GM18511 (cell line): ENCODE measurements at regions not wholly inside any gene's neighbourhood (a gene's known extent, or its start where the extent isn't known, plus 50 kb on each side); places are given as distances from the start of the nearest gene placed in this dataset.
"Not testable (repeated sequence)": the region's sequence is repeated elsewhere in the genome, so short reads cannot be mapped to it uniquely, and the experiment has no call there.

Experiments
- ATAC-seq: cut with Tn5 transposase; IDR thresholded peaks from one replicate; pipeline ENCODE4 v1.9.1; 2021; ENCODE audit warnings: mild to moderate bottlenecking, moderate library complexity; ENCODE audit not compliant: unreplicated experiment

DNA sequence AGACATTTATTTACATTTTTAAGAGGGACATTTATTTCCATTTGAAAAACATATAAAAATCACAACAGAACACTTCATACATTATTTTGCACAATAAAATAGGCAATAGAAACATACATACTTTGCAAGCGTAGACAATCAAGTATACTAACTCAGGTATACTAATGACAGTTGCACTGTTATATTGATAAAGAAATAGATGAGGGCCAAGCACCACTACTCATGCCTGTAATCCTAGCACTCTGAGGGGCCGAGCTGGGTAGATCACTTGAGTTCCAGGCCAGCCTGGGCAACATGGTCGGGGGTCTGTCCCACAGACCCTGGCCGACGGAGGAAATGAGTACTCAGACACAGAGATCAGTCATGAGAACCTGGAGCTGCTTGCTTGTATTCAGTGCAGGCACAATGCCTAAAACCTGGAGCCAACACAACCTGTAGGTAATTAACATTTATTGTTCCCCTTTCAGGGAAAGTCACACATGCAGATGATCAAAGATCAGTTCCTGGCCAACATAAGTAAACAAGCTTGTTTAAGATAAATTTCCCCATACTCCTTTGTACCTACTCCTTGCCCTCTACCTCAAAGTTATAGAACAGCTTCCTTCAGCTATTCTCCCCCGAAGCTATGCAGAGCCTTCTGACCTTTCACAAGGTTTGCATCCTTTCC, 1960.2 kb downstream of the SUCLG1 start:
- ATAC-seq, result no peak

DNA sequence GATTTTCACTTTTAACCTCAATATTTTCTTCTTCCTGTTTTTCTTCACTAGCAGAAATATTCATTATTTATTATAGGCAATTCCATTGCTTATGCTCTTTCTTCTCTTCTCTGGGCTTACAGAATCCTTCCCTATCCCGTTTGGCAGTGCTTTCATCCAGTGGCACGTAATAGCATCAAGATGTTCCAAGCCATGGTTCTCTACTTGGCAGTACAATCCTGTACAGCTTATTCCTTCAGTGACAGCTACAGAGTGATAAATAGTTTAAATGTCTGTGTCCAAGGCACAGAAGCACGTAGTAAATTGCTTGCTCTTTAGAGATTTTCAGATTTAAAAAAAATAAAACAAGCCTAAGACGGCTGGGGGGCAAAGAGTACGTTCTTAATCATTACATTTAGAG, 1964.3 kb downstream of the SUCLG1 start:
- no peak for ATAC-seq

DNA sequence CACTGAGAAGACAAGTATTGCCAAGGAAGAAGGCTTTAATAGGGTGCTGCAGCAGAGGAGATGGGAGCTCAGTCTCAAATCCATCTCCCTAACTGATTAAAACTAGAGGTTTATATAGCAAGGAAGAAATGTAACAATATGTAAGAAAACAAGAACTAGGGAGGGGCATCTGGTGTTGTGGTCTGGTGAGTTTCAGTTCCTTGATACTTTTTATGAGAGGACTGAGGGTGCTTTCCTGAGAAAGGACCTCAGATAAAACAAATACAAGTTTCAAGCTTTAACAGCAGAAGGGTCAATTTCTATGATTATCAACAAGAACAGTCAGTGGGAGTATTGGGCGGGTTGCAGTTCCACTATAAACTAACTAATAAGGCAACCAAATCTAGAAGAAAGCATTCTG, 1967.5 kb downstream of the SUCLG1 start:
- no peak for ATAC-seq

DNA sequence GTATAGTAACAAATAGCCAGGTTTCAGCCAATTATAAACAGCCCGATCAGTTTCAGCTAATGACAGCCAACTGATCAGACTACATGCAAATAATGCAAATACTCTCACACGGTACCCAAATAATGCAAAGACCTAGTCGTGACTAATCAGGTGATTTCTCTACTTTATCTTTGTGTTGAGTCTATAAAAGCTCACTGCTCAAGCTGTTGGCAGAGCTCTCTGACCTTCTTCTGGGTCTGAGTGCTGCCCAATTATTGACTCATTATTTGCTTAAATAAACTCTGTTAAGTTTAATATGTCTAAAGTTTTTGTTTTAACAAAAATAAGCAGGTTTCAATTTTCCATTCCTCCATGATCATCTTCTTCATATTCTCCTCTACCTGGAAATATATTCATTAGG, 1971.7 kb downstream of the SUCLG1 start:
- ATAC-seq, result no peak

DNA sequence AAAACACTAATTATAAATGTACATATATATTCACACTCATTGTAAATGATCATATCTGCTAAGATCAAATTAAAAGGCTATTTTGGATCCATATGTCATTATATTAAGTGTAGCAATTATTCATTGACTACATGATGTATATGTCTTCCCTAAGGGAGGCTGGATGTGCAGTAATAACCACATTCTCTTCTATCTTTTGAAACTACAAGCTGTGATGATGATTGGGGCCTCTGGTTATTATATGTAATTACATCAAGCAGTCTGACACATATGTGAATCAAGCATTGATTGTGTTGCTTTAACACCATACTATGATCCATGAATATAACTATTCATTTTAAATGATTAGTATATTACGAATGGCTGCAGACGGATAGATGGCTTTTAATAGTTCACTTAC, 1973.4 kb downstream of the SUCLG1 start:
- ATAC-seq, result no peak

DNA sequence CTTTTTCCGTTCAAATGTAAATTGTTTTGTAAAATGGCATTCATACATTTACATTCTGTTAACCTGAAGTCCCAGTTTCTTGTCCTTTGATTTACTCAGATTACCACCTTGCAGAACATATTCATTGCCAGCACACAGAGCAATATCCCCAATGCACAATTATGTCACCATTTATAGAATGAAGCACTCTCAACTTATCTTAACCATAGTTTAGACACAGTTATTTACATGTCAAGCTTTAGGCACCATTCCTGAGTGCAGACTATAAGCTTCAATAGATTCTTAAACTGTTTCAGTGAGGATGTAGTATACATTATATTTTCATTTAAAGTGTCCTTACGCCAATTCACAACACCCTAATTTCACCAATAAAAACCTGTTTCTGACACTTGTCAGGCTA, 1977.9 kb downstream of the SUCLG1 start:
- no peak for ATAC-seq

DNA sequence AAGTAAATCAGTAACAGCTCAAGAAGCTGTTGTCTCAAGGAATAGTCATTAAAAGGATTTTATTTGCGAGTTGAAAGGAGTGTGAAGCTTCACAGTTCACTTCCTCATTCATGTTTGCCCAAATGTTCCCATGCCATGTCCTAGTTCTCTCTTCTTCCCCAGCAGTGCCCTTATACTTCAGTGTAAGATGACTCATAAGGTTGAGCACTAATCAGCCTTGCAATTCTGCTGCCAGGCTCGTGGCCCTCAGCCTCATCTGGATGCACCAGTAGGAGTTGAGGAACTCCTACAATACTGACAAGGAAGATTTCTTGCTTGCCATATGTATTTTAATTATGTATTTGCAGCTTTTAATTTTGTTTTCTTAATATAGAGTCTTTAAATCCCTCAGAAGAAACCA, 1980.4 kb downstream of the SUCLG1 start:
- ATAC-seq, result no peak

DNA sequence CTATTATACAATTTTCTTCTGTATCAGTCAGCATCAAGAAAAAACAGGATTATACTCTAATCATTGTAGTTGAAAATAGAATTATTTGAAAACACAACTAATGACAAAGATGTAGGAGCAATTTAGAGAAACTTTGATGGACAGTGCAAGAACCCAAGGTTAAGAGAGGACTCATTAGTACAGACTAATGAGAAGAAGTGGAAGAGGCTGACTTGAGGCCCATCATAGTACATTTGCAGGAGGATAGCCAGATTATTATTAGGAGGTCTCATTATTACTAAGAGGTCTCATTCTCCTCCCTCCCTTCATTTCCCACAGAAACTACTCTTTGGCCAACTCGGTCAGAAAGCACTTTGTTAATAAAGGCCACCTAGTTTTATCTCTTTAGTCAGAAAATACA, 1983.0 kb downstream of the SUCLG1 start:
- no peak for ATAC-seq

DNA sequence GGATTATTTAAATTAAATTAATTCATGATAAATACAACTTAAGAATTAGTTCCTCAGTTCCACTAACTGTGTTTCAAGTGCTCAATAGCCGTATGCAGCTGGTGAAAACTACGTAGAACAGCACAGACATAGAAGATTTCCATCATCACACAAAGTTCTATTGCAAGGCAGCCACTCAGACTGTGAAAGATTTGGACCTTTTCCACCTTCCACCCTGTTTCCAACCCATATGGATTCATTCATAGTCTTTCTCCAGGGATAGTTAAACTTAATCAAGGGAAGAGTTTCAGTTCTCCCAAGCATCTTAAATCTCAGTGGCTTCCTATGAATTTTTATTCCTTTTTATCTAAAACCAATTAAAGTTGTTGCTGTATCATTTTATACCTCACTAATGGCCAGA, 2030.8 kb downstream of the SUCLG1 start:
- ATAC-seq, result no peak

DNA sequence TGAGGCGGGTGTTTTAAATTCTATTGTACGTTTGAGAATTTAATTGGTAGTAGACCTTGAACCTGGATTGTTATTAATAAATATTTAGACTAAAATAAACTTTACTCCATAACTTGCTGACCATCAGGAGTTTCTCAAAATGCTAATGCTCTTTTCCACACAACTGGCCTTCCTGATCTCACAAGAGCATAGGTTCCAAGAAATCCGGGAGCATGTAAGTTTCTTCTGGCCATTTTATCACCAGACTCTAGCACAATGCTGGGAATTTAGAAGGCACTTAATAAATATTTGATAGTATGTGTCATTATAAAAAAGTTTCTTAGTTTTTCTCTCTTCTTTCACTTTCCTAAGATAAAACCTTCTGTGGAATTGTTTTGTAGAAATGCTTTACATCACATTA, 2047.1 kb downstream of the SUCLG1 start:
- no peak for ATAC-seq

DNA sequence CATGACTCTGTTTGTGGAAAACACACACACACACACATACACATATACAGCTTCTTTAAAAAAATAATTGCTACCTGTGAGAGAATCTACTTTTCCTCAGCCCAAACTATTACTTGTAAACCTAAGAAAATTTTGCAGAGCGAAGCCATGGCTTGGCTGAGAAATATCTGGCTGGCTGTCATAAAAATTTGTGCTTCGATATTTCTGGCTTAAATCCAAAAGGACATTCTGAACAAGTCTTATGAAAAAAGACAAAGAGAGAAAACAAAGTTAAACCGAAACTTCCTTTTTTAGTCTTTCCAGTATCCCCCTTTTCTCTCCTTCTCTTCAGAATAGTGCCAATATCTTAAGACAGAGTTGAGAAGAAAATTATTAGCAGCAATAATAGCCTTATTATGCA, 2048.0 kb downstream of the SUCLG1 start:
- ATAC-seq, result no peak

DNA sequence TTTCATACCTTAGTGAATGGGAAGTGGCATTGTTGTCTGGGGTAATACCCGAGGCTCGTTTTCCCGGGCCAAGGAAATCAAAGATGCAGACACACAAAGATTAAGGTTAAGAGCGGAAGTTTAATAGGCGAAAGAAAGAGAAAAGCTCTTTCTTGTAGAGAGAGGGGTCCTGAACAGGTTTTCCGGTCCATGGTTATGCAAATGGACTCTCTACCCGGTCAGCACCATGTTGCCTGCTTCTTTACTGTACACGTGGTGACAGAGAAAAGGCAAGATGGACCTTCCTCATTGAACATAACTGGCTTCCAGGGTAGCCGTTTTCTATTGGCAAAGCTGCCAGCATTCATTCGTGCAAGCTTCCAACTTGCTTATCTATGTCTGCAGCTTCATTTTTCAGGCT, 2063.5 kb downstream of the SUCLG1 start:
- no peak for ATAC-seq

DNA sequence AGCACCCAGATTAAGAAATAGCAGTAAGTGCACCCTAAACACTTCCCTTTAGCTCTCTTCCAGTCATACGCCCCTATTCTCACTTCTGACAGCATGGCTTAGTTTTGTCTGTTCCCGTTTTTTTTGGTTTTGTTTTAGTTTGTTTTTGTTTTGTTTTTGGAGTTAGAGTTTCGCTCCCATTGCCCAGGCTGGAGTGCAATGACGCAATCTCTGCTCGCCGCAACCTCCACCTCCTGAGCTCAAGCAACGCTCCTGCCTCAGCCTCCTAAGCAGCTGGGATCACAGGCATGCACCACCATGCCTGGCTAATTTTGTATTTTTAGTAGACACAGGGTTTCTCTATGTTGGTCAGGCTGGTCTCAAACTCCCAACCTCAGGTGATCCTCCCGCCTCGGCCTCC, 2067.7 kb downstream of the SUCLG1 start:
- ATAC-seq, result no peak

DNA sequence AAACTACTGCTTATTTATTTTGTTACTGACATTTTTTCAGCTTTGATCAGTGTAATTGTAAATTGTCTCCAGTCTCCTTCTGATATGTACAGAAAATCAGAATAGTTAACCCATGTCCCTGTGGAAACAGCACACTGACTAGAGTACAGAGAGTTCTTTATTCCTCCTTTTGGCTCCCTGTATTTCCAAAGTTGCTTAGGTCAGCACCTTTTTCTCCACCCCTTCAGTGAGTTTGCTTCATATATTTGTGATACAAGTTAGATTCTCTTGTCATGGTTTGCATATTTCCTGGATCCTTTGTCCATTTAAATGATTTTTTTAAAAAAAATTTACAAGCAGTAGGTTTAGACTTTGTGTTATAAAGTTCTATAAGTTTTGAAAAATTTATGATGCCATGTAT, 2051.1 kb upstream of the LRRTM1 start:
- no peak for ATAC-seq

DNA sequence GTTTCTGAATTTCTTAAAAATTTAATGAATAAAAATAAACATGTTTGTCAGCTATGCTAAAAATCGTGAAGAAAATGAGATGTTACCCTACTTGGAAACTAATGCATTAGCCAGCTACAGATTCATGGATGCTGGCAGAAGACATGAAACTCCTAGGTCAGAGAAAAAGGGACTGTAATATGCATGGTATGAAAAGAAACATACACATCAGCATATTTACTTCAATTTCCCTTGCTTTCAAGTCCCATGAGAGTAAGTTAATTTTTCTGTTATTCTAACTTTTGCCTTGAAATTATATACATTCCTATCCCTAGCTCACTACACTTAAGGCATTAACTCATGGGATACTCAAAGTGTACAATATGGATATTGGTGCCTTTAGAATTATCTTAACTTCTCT, 2041.4 kb upstream of the LRRTM1 start:
- no peak for ATAC-seq

DNA sequence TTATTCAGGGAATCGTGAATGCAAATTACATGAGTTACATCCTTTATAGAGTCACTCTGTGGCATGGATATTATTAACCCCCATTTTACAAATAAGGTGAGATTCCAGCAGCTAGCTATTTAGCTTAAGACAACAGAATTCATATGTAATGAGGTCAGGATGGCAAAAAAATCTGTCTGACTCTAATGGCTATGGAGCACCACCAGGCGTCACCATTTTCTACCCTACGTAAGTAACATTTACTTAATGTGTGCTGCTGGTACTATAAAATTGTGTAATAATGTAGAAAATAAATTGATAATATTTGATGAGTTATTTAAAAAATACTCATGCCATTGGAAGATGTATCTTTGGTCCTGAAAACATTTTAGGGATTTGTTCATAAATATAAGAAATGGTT, 2040.1 kb upstream of the LRRTM1 start:
- no peak for ATAC-seq

DNA sequence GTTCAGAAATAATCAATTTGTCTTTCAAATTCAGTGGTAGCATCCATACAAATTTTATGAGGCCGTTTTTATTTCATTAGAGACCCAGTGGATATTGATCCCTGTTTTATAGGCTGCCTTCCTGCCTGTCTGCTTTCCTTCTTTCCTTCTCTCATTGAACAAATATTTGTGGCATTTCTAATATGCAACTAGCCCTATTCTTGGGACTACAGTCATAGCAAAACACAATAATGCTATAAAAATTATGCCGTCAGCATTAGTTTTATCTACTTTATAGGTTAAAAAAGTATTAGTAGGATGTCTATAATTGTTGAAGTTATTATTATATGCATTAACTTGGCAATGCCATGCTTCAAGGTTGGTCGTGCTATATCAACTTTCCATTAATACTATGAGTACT, 2037.8 kb upstream of the LRRTM1 start:
- ATAC-seq, result no peak

DNA sequence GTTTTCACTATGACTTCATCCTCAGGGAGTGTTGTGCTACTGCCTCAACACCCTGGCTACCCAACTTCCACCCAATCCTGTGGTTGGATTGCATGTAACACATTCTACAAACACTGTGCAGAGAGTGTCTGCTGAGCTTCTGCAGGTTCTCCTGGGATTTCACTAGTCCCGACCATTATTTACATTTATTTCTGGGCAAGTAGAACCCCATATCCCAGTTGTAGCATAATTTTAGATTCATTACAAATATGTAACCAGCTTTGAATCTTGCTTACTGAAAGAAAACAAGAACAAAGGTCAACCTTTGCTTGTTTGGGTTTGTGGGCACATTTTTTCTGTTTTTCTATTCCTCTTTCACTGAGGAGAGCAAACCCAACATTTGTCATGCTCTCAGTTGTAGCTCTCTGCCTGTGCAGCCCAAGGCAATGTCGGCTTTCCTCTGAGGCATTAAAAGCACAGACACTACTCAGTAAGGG, 2036.1 kb upstream of the LRRTM1 start:
- no peak for ATAC-seq

DNA sequence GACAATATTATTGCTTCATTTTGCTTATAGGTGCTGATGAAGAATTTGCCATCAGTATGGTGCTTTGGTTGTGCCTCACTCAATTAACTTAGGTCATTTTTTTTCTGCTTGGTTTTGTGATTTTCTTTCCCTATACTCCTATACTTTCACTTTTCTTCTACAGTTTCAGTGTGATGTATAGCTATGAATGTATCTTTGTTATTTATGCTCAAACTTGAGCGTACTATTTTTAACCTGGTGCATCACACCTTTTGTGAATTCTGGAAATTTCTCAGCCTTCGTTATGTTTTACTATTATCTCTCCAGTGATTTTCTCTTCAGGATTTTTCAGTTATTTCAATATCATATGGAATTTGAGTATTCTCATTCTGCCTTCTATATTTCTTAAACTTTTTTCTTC, 2035.3 kb upstream of the LRRTM1 start:
- ATAC-seq, result no peak

DNA sequence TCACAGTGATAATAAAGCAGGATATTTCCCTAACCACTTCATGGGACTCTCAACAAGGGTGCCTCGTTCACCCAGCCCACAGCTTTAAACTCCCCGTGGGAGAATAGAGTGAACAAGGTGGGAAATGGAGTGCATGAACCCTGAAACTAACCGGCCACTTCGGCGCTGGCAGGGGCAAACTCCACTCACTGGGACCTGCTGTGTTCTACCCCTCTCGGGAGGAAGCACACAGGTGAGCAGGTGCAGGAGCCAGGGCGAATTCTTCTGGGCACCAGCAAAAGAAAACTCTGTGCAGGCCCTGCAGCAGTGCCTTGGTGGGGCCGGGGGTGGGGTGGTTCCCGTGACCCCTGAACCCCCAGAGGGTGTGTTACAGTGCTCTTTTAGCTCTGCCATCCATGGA, 2029.1 kb upstream of the LRRTM1 start:
- ATAC-seq, result no peak

DNA sequence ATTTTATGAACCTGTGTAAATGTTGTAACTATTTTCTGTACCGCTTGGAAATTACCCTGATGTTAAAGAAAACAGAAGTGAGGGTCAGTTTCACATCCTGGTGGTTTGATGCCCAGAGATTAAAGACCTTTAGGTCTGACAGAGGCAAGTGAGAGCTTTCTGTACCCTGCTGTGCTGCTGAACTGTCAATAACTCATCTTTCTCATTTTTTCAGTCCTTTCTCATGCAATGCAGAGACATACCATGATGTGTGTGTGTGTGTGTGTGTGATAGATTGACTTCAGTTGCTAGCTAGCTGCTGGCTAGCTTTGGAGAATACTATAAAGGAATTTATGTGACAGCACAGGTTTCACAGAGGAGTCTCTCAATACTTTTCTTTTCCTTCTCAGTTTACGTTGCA, 2025.6 kb upstream of the LRRTM1 start:
- no peak for ATAC-seq

DNA sequence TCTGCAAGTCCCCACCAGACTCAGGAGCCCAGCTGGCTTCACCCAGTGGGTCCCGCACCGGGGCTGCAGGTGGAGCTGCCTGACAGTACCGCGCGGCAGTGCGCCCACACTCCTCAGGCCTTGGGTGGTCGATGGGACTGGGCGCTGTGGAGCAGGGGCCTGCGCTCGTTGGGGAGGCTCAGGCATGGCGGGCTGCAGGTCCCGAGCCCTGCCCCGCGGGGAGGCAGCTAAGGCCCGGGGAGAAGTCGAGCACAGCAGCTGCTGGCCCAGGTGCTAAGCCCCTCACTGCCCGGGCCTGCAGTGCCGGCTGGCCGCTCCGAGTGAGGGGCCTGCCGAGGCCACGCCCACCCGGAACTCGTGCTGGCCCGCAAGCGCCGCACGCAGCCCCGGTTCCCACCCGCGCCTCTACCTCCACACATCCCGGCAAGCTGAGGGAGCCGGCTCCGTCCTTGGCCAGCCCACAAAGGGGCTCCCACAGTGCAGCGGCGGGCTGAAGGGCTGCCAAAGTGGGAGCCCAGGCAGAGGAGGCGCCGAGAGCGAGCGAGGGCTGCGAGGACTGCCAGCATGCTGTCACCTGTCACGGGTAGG, 2021.7 kb upstream of the LRRTM1 start:
- not testable (repeated sequence) for ATAC-seq

DNA sequence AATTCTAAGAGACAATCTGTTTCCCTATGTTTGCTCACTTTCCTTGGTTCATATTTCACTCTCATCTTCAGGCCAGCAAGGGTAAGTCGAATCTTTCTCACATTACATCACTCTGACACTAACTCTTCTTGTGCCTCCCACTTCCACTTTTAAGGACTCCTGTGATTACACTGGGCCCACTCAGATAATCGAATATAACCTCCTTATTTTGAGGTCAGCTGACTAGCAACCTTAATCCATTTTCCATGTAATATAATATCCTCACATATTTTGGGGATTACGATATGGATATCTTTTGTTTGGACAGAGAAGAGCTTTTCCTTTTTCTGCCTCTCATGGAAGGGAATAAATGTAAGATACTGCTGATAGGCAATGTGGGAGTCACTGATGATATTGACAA, 2015.7 kb upstream of the LRRTM1 start:
- ATAC-seq, result no peak
